Endothelial cell of umbilical vein (primary cell): ENCODE measurements at regions not wholly inside any gene's neighbourhood (a gene's known extent, or its start where the extent isn't known, plus 50 kb on each side); places are given as distances from the start of the nearest gene placed in this dataset.

Source experiments
- BruUV-seq: library from RNA; stranded (reverse); fragments of 400-500 nt; replicated peaks from 2 replicates; lab custom pipeline; 2021; lab: Mats Ljungman, UMichigan
- CTCF ChIA-PET: fragments of 300-600, 350-600 bp; sonication (Branson Sonifier 250); formaldehyde crosslinking; loops from one replicate; lab custom pipeline; 2021; ENCODE audit warnings: antibody characterized with exemption, inconsistent platforms; lab: Charles Lee
- POLR2A ChIA-PET: fragments of 300-600, 350-600 bp; sonication (Branson Sonifier 250); formaldehyde crosslinking; loops from one replicate; lab custom pipeline; 2021; ENCODE audit warnings: antibody characterized with exemption, inconsistent platforms; lab: Charles Lee
- DNase-seq: peaks from one replicate; pipeline ENCODE4 v3.0.0-alpha.2; 2011; ENCODE audit warnings: low read depth, low spot score
- FAIRE-seq: peaks from 2 replicates; lab custom pipeline; 2011; peaks lifted over from hg19 to GRCh38; lab: Jason Lieb, UNC
- H2AFZ ChIP-seq: 2 replicates; pipeline ENCODE4 v1.6.0; 2012; ENCODE audit warnings: low read depth, low read length, control low read depth, inconsistent platforms
- H3K27ac ChIP-seq: 2 replicates; pipeline ENCODE4 v1.5.1; 2011; ENCODE audit warnings: low read depth, mild to moderate bottlenecking, control low read depth, low read length, moderate library complexity; ENCODE audit not compliant: insufficient read depth
- H3K27me3 ChIP-seq, 2 experiments: 2 replicates each; pipeline versions ENCODE4 v1.6.0 to v1.6.1; 2011; ENCODE audit warnings: low read length in 2 of 2, mixed read lengths in 1 of 2; ENCODE audit not compliant: control insufficient read depth in 2 of 2, insufficient read depth in 2 of 2
- H3K36me3 ChIP-seq, 2 experiments: 2 replicates in 1 of 2; 3 replicates in 1 of 2; pipeline ENCODE4 v1.5.1; 2011; ENCODE audit warnings: low read length in 2 of 2, mild to moderate bottlenecking in 1 of 2, moderate library complexity in 1 of 2; ENCODE audit not compliant: control insufficient read depth in 2 of 2, insufficient read depth in 2 of 2; ENCODE audit errors: extremely low read depth in 1 of 2
- H3K4me1 ChIP-seq: 3 replicates; pipeline ENCODE4 v1.5.1; 2011; ENCODE audit warnings: mild to moderate bottlenecking, low read length; ENCODE audit not compliant: control insufficient read depth, insufficient read depth; ENCODE audit errors: extremely low read depth
- H3K4me2 ChIP-seq: 2 replicates; pipeline ENCODE4 v1.6.1; 2011; ENCODE audit warnings: low read length, control low read depth, mixed read lengths; ENCODE audit not compliant: insufficient read depth
- H3K4me3 ChIP-seq, 3 experiments: fragments of 200-600 bp in 1 of 3; sonication (generic), shearing (Covaris generic) in 1 of 3; replicated peaks in 1 of 3; 2 replicates each; pipeline ENCODE4 v1.5.1; 2011 to 2016; ENCODE audit warnings: control low read depth in 3 of 3, low read length in 3 of 3, mild to moderate bottlenecking in 2 of 3, inconsistent platforms in 1 of 3, low read depth in 1 of 3, moderate library complexity in 1 of 3; ENCODE audit not compliant: insufficient read depth in 1 of 3
- H3K79me2 ChIP-seq: 2 replicates; pipeline ENCODE4 v1.6.0; 2012; ENCODE audit warnings: low read length, inconsistent platforms; ENCODE audit not compliant: control insufficient read depth, insufficient read depth
- H3K9ac ChIP-seq: replicated peaks from 2 replicates; pipeline ENCODE3; 2011; ENCODE audit warnings: low read length, control low read depth; ENCODE audit not compliant: insufficient read depth; ENCODE audit errors: extremely low read depth
- H3K9me1 ChIP-seq: replicated peaks from 3 replicates; pipeline ENCODE4 v1.6.0; 2011; ENCODE audit warnings: mild to moderate bottlenecking, low read length; ENCODE audit not compliant: control insufficient read depth, insufficient read depth; ENCODE audit errors: extremely low read depth
- H3K9me3 ChIP-seq: replicated peaks from 2 replicates; pipeline ENCODE4 v1.5.1; 2012; ENCODE audit warnings: low read length, inconsistent platforms; ENCODE audit not compliant: control insufficient read depth, insufficient read depth
- H4K20me1 ChIP-seq: replicated peaks from 2 replicates; pipeline ENCODE3; 2011; ENCODE audit warnings: mild to moderate bottlenecking, low read length; ENCODE audit not compliant: control insufficient read depth, insufficient read depth; ENCODE audit errors: extremely low read depth
- CTCF ChIP-seq, 2 donors: IDR thresholded peaks; 1 replicate in 1 of 2; 2 replicates in 1 of 2; pipeline ENCODE4 v1.5.1; 2011; ENCODE audit warnings: low read length in 2 of 2, mild to moderate bottlenecking in 2 of 2, moderate library complexity in 2 of 2, control low read depth in 1 of 2, inconsistent platforms in 1 of 2, low read depth in 1 of 2; ENCODE audit not compliant: insufficient read depth in 1 of 2; ENCODE audit errors: extremely low read depth in 1 of 2
- EZH2 ChIP-seq: IDR thresholded peaks from 2 replicates; pipeline ENCODE4 v1.6.1; 2012; ENCODE audit warnings: borderline replicate concordance, low read depth, mild to moderate bottlenecking, moderate library complexity, low read length, inconsistent platforms; ENCODE audit not compliant: severe bottlenecking
- FOS ChIP-seq: IDR thresholded peaks from 2 replicates; pipeline ENCODE4 v1.6.1; 2011; ENCODE audit warnings: mild to moderate bottlenecking, low read length, moderate library complexity, borderline replicate concordance; ENCODE audit not compliant: insufficient read depth
- GATA2 ChIP-seq: IDR thresholded peaks from 2 replicates; pipeline ENCODE4 v1.7.0; 2011; ENCODE audit warnings: low read depth, mild to moderate bottlenecking, moderate library complexity, mixed read lengths, low read length; ENCODE audit not compliant: insufficient read length, insufficient read depth
- JUN ChIP-seq: IDR thresholded peaks from 2 replicates; pipeline ENCODE4 v1.6.1; 2011; ENCODE audit warnings: borderline replicate concordance, low read depth; ENCODE audit not compliant: insufficient read length, insufficient read depth
- MAX ChIP-seq: IDR thresholded peaks from 2 replicates; pipeline ENCODE4 v1.6.1; 2011; ENCODE audit not compliant: insufficient read depth, insufficient read length
- MYC ChIP-seq: IDR thresholded peaks from one replicate; pipeline ENCODE4 v1.6.1; 2011; ENCODE audit warnings: mild to moderate bottlenecking, low read depth, low read length
- POLR2A ChIP-seq: IDR thresholded peaks from 2 replicates; pipeline ENCODE4 v1.6.1; 2012; ENCODE audit warnings: low read depth, mild to moderate bottlenecking, control low read depth, low read length
- POLR2AphosphoS5 ChIP-seq: IDR thresholded peaks from 2 replicates; pipeline ENCODE4 v1.6.1; 2012; ENCODE audit warnings: low read depth, mild to moderate bottlenecking, control low read depth, low read length, moderate library complexity; ENCODE audit not compliant: insufficient read depth
- dilution Hi-C: fragments of 300-500 bp; cut with MboI; formaldehyde crosslinking; loops from one replicate; pipeline ENCODE4 v1.15.0; 2019; ENCODE audit warnings: low sequenced_read_pairs; ENCODE audit not compliant: extremely low pct_ligation_motif_present
- intact Hi-C: fragments of 100-400 bp; cut with micrococcal nuclease; formaldehyde crosslinking; loops from one replicate; pipeline ENCODE4 v1.10.0; 2022

GRCh38 chr16:85356157-85356556, 243.9 kb upstream of the CIBAR2 start:
- dilution Hi-C loops (no loop called here), intact Hi-C loops (no loop called here)
- Histone ChIP-seq H3K9ac (no peak overlapping the region), H3K79me2 (no peaks in the 10 kb centered on the region), H3K27me3 (no peaks in the 10 kb centered on the region), H3K27ac (no peak overlapping the region), H3K4me3 (no peak overlapping the region), H3K4me2 (no peak overlapping the region), H3K9me3 (no peaks in the 10 kb centered on the region), H3K4me1 (no peaks in the 10 kb centered on the region), H4K20me1 (no peaks in the 10 kb centered on the region), H3K36me3 (no peaks in the 10 kb centered on the region), H2AFZ (no peak overlapping the region), H3K9me1 (no peaks in the 10 kb centered on the region)
- CTCF ChIA-PET: no interaction called here
- FAIRE-seq (no peak), DNase-seq (no peak)
- POLR2A ChIA-PET: no interaction called here
- BruUV-seq: no TSS peak
- TF ChIP-seq GATA2: no peak

- H3K27ac ChIP-seq: no peak overlapping the region
- no peaks in the 10 kb centered on the region for H3K9me3 ChIP-seq
- POLR2A ChIA-PET: no interaction called here
- no peaks in the 10 kb centered on the region for H4K20me1 ChIP-seq
- CTCF ChIA-PET: no interaction called here
- no peaks in the 10 kb centered on the region for H3K79me2 ChIP-seq
- no peaks in the 10 kb centered on the region for H3K4me1 ChIP-seq
- no peak for TF ChIP-seq JUN
- no peak for TF ChIP-seq MAX
- TF ChIP-seq CTCF (IDR thresholded peaks at IDR 0.05; ENCODE audit: extremely low read depth in 1 of 2, insufficient read depth in 1 of 2, low read depth in 1 of 2, low read length in 2 of 2): no peak
- no peak for TF ChIP-seq GATA2
- TF ChIP-seq EZH2: no peak
- no peak for TF ChIP-seq MYC
- TF ChIP-seq POLR2AphosphoS5: no peak
- no peak for TF ChIP-seq FOS
- no peak for TF ChIP-seq POLR2A
- no peak for DNase-seq
- no peak for FAIRE-seq
- H3K9ac ChIP-seq: no peak overlapping the region
- no peaks in the 10 kb centered on the region for H3K36me3 ChIP-seq
- no peak overlapping the region for H3K4me3 ChIP-seq
- H2AFZ ChIP-seq: no peak overlapping the region
- dilution Hi-C loops (no loop called here), intact Hi-C loops (no loop called here)
- no peak overlapping the region for H3K4me2 ChIP-seq
- no TSS peak for BruUV-seq
- H3K27me3 ChIP-seq: no peaks in the 10 kb centered on the region
- no peaks in the 10 kb centered on the region for H3K9me1 ChIP-seq
These were observed 245.1 kb upstream of the CIBAR2 start for GRCh38 chr16:85357323-85357722.
